H9 (cell line): ENCODE measurements at regions not wholly inside any gene's neighbourhood (a gene's known extent, or its start where the extent isn't known, plus 50 kb on each side); places are given as distances from the start of the nearest gene placed in this dataset.

Experiments
- DNase-seq: peaks from one replicate; pipeline ENCODE4 v3.0.0-alpha.2; 2017
- H2AFZ ChIP-seq: one replicate; pipeline ENCODE4 v1.6.1; 2013; ENCODE audit warnings: mild to moderate bottlenecking, low read length, control low read depth, moderate library complexity
- H2AK5ac ChIP-seq: 2 replicates; pipeline ENCODE4 v1.6.1; 2013; ENCODE audit warnings: low read length, control low read depth, mixed read lengths; ENCODE audit not compliant: insufficient read length
- H2BK120ac ChIP-seq: one replicate; pipeline ENCODE4 v1.6.1; 2013; ENCODE audit warnings: low read depth, mild to moderate bottlenecking, low read length, control low read depth, inconsistent platforms; ENCODE audit not compliant: poor library complexity, severe bottlenecking
- H2BK12ac ChIP-seq: 2 replicates; pipeline ENCODE4 v1.6.1; 2013; ENCODE audit warnings: low read length, control low read depth, mixed read lengths, low read depth; ENCODE audit not compliant: insufficient read length
- H2BK15ac ChIP-seq: 2 replicates; pipeline ENCODE4 v1.6.1; 2013; ENCODE audit warnings: low read depth, low read length, control low read depth
- H2BK20ac ChIP-seq: one replicate; pipeline ENCODE4 v1.6.1; 2013; ENCODE audit warnings: low read depth, mild to moderate bottlenecking, low read length, control low read depth, inconsistent platforms; ENCODE audit not compliant: poor library complexity, severe bottlenecking
- H2BK5ac ChIP-seq: 2 replicates; pipeline ENCODE4 v1.6.1; 2013; ENCODE audit warnings: low read length, control low read depth, mixed read lengths; ENCODE audit not compliant: insufficient read length
- H3K14ac ChIP-seq: 2 replicates; pipeline ENCODE4 v1.6.1; 2013; ENCODE audit warnings: low read length, control low read depth; ENCODE audit not compliant: insufficient read depth
- H3K18ac ChIP-seq: 2 replicates; pipeline ENCODE4 v1.6.1; 2013; ENCODE audit warnings: low read depth, mild to moderate bottlenecking, mixed read lengths, low read length, control low read depth; ENCODE audit not compliant: insufficient read length
- H3K23ac ChIP-seq: 2 replicates; pipeline ENCODE4 v1.6.1; 2013; ENCODE audit warnings: low read length, control low read depth, mixed read lengths, low read depth; ENCODE audit not compliant: insufficient read length
- H3K23me2 ChIP-seq: 2 replicates; pipeline ENCODE4 v1.6.1; 2013; ENCODE audit warnings: low read depth, mild to moderate bottlenecking, mixed read lengths, low read length, control low read depth; ENCODE audit not compliant: insufficient read length, poor library complexity, severe bottlenecking
- H3K27ac ChIP-seq: 2 replicates; pipeline ENCODE4 v1.5.1; 2013; ENCODE audit warnings: low read length, control low read depth, mixed read lengths, low read depth; ENCODE audit not compliant: insufficient read length
- H3K27me3 ChIP-seq: 2 replicates; pipeline ENCODE4 v1.6.1; 2013; ENCODE audit warnings: low read length, control low read depth, inconsistent platforms; ENCODE audit not compliant: insufficient read depth
- H3K4ac ChIP-seq: 2 replicates; pipeline ENCODE4 v1.6.1; 2013; ENCODE audit warnings: low read depth, mild to moderate bottlenecking, control low read depth, inconsistent platforms, low read length, moderate library complexity
- H3K4me1 ChIP-seq: 2 replicates; pipeline ENCODE4 v1.6.1; 2013; ENCODE audit warnings: low read length, control low read depth, inconsistent platforms; ENCODE audit not compliant: insufficient read depth
- H3K4me2 ChIP-seq: 2 replicates; pipeline ENCODE4 v1.6.1; 2013; ENCODE audit warnings: low read length, control low read depth, mixed read lengths; ENCODE audit not compliant: insufficient read length, insufficient read depth
- H3K56ac ChIP-seq: 2 replicates; pipeline ENCODE4 v1.6.1; 2013; ENCODE audit warnings: low read depth, mild to moderate bottlenecking, mixed read lengths, low read length, control low read depth; ENCODE audit not compliant: insufficient read length
- H3K79me1 ChIP-seq: 2 replicates; pipeline ENCODE4 v1.6.1; 2013; ENCODE audit warnings: low read depth, mild to moderate bottlenecking, moderate library complexity, low read length, control low read depth, inconsistent platforms; ENCODE audit not compliant: insufficient read depth, poor library complexity, severe bottlenecking
- H3K79me2 ChIP-seq: 2 replicates; pipeline ENCODE4 v1.6.1; 2013; ENCODE audit warnings: low read length, control low read depth, inconsistent platforms; ENCODE audit not compliant: insufficient read depth
- H3K9ac ChIP-seq: 2 replicates; pipeline ENCODE4 v1.6.1; 2013; ENCODE audit warnings: low read length, control low read depth, mixed read lengths; ENCODE audit not compliant: insufficient read length; ENCODE audit errors: extremely low read depth
- H3K9me3 ChIP-seq: one replicate; pipeline ENCODE4 v1.6.1; 2013; ENCODE audit warnings: low read depth, low read length, inconsistent platforms; ENCODE audit not compliant: control insufficient read depth
- H3T11ph ChIP-seq: one replicate; pipeline ENCODE4 v1.6.1; 2013; ENCODE audit warnings: mild to moderate bottlenecking, low read length, control low read depth, inconsistent platforms
- H4K20me1 ChIP-seq: one replicate; pipeline ENCODE4 v1.6.1; 2013; ENCODE audit not compliant: control insufficient read depth, insufficient read length, insufficient read depth
- H4K5ac ChIP-seq: 2 replicates; pipeline ENCODE4 v1.6.1; 2013; ENCODE audit warnings: low read depth, mild to moderate bottlenecking, mixed read lengths, low read length, control low read depth; ENCODE audit not compliant: insufficient read length
- H4K8ac ChIP-seq: replicated peaks from 2 replicates; pipeline ENCODE4 v1.6.1; 2013; ENCODE audit warnings: low read length, control low read depth, mixed read lengths, low read depth; ENCODE audit not compliant: insufficient read length
- H4K91ac ChIP-seq: 2 replicates; pipeline ENCODE4 v1.6.1; 2013; ENCODE audit warnings: low read depth, mild to moderate bottlenecking, moderate library complexity, mixed read lengths, low read length, control low read depth; ENCODE audit not compliant: insufficient read length
- H3K27ac Mint-ChIP-seq, 3 experiments: 2 replicates in 2 of 3; 3 replicates in 1 of 3; pipeline ENCODE4 v1.8.0; 2020 to 2021; ENCODE audit warnings: mixed read lengths in 3 of 3, mild to moderate bottlenecking in 1 of 3, moderate library complexity in 1 of 3
- H3K27me3 Mint-ChIP-seq: 2 replicates; pipeline ENCODE4 v1.8.0; 2021; ENCODE audit warnings: low read depth, mild to moderate bottlenecking, moderate library complexity, mixed read lengths
- H3K36me3 Mint-ChIP-seq, 3 experiments: 2 replicates in 2 of 3; 3 replicates in 1 of 3; pipeline ENCODE4 v1.8.0; 2020 to 2021; ENCODE audit warnings: low read depth in 3 of 3, mixed read lengths in 3 of 3; ENCODE audit not compliant: insufficient read depth in 1 of 3
- H3K4me1 Mint-ChIP-seq, 2 experiments: 2 replicates each; pipeline ENCODE4 v1.8.0; 2020; ENCODE audit warnings: mixed read lengths in 2 of 2
- H3K4me3 Mint-ChIP-seq, 2 experiments: 2 replicates in 1 of 2; 3 replicates in 1 of 2; pipeline ENCODE4 v1.8.0; 2020 to 2021; ENCODE audit warnings: mild to moderate bottlenecking in 2 of 2, mixed read lengths in 2 of 2, moderate library complexity in 1 of 2
- H3K9me3 Mint-ChIP-seq, 2 experiments: 2 replicates in 1 of 2; 3 replicates in 1 of 2; pipeline ENCODE4 v1.8.0; 2020; ENCODE audit warnings: mild to moderate bottlenecking in 2 of 2, mixed read lengths in 2 of 2, moderate library complexity in 1 of 2
- CTCF ChIP-seq: fragments of 200-600 bp; sonication (generic); conservative IDR thresholded peaks from 3 replicates; pipeline ENCODE4 v1.8.0; 2021; ENCODE audit warnings: antibody characterized with exemption, mild to moderate bottlenecking
- WGBS: extraction: QIAGEN DNeasy Blood & Tissue Kit; methylation state at CpG from one replicate; pipeline ENCODE4 v1.1.7; 2013; ENCODE audit warnings: missing lambda C conversion rate, low lambda C conversion rate, mixed read lengths; ENCODE audit not compliant: insufficient read length; ENCODE audit errors: extremely low coverage; 5-methylcytosine and 5-hydroxymethylcytosine counted together

- no peak overlapping the region for H2BK15ac ChIP-seq
- H2BK5ac ChIP-seq = no peak overlapping the region
- H4K91ac ChIP-seq = no peak overlapping the region
- no peaks in the 10 kb centered on the region for H3K23me2 ChIP-seq
- no peak overlapping the region for H3K27ac Mint-ChIP-seq
- no peak overlapping the region for H2BK120ac ChIP-seq
- no peak for DNase-seq
- H3K23ac ChIP-seq = no peak overlapping the region
- no peaks in the 10 kb centered on the region for H3K79me1 ChIP-seq
- no peaks in the 10 kb centered on the region for H3K9me3 ChIP-seq
- no peak overlapping the region for H4K8ac ChIP-seq
- no peak overlapping the region for H3K4me3 Mint-ChIP-seq
- no peak overlapping the region for H3K9ac ChIP-seq
- no peak overlapping the region for H2BK12ac ChIP-seq
- no peak overlapping the region for H2AK5ac ChIP-seq
- peaks cover 2 to 18% (median 3%) of the 10 kb centered on the region in 3 experiments; a peak in 4 of 7 replicates for H3K36me3 Mint-ChIP-seq
- H3K56ac ChIP-seq = no peak overlapping the region
- H3K4me2 ChIP-seq = no peak overlapping the region
- no peak overlapping the region for H3T11ph ChIP-seq
- no peak overlapping the region for H3K14ac ChIP-seq
- H3K79me2 ChIP-seq = no peaks in the 10 kb centered on the region
- H3K27me3 ChIP-seq = no peaks in the 10 kb centered on the region; the same call in 1 of the 2 replicates
- H3K4me1 Mint-ChIP-seq = peaks cover 18 to 22% of the 10 kb centered on the region in 2 experiments
- H3K4ac ChIP-seq = no peak overlapping the region
- H2AFZ ChIP-seq = no peak overlapping the region
- no CpG with 5 or more reads among the region's 1 CpG for WGBS
- no peak overlapping the region for H4K5ac ChIP-seq
- H3K27ac ChIP-seq = no peak overlapping the region
- H3K27me3 Mint-ChIP-seq = peaks cover 6% of the 10 kb centered on the region
- H4K20me1 ChIP-seq = no peaks in the 10 kb centered on the region
- TF ChIP-seq CTCF = no peak
- no peak overlapping the region for H2BK20ac ChIP-seq
- peaks cover 2% of the 10 kb centered on the region; the same call in 1 of the 2 replicates for H3K4me1 ChIP-seq
- no peak overlapping the region for H3K18ac ChIP-seq
- H3K9me3 Mint-ChIP-seq = peaks cover 17 to 21% of the 10 kb centered on the region in 2 experiments; a peak in 4 of 5 replicates
Measured at GRCh38 chr9:91122755-91123154, 239.0 kb downstream of the AUH start.
